ENCODE measurements at regions not wholly inside any gene's neighbourhood (a gene's known extent, or its start where the extent isn't known, plus 50 kb on each side); places are given as distances from the start of the nearest gene placed in this dataset.
"Not testable (repeated sequence)": the region's sequence is repeated elsewhere in the genome, so short reads cannot be mapped to it uniquely, and the experiment has no call there.

GRCh38 chr1:46878173-46878782, 63.0 kb downstream of the CYP4A11 start:
- peak; percentile 21 for DNase-seq

- not testable (repeated sequence) for DNase-seq
Observed at GRCh38 chr1:46876093-46876492, 65.2 kb downstream of the CYP4A11 start.

Data from fibroblast of skin of back (primary cell).